ENCODE measurements at regions not wholly inside any gene's neighbourhood (a gene's known extent, or its start where the extent isn't known, plus 50 kb on each side); places are given as distances from the start of the nearest gene placed in this dataset.

GRCh38 chr7:79716329-79716728 lies 262.9 kb upstream of the MAGI2 start:
- DNase-seq (ENCODE audit: low spot score): no peak

GRCh38 chr7:79714081-79714480 lies 260.6 kb upstream of the MAGI2 start:
- DNase-seq (ENCODE audit: low spot score): no peak

- DNase-seq (ENCODE audit: low spot score): no peak
These were observed 259.8 kb upstream of the MAGI2 start for GRCh38 chr7:79713276-79713675.

- no peak for DNase-seq (ENCODE audit: low spot score)
These were observed 258.2 kb upstream of the MAGI2 start for GRCh38 chr7:79711660-79712059.

GRCh38 chr7:79709574-79710409 lies 256.3 kb upstream of the MAGI2 start:
- DNase-seq (ENCODE audit: low spot score): no peak

GRCh38 chr7:79702116-79702515 lies 248.6 kb upstream of the MAGI2 start:
- no peak for DNase-seq (ENCODE audit: low spot score)

- DNase-seq (ENCODE audit: low spot score): no peak
These were observed 238.5 kb upstream of the MAGI2 start for GRCh38 chr7:79692015-79692414.

GRCh38 chr7:79691074-79691473 lies 237.6 kb upstream of the MAGI2 start:
- no peak for DNase-seq (ENCODE audit: low spot score)

- DNase-seq (ENCODE audit: low spot score): no peak
These were observed 230.9 kb upstream of the MAGI2 start for GRCh38 chr7:79684384-79684783.

GRCh38 chr7:79683916-79684315 lies 230.4 kb upstream of the MAGI2 start:
- no peak for DNase-seq (ENCODE audit: low spot score)

GRCh38 chr7:79683185-79683890 lies 229.9 kb upstream of the MAGI2 start:
- no peak for DNase-seq (ENCODE audit: low spot score)

- DNase-seq (ENCODE audit: low spot score): no peak
These were observed 228.0 kb upstream of the MAGI2 start for GRCh38 chr7:79681454-79681853.

GRCh38 chr7:79673969-79674368 lies 220.5 kb upstream of the MAGI2 start:
- no peak for DNase-seq (ENCODE audit: low spot score)

GRCh38 chr7:79673421-79673820 lies 220.0 kb upstream of the MAGI2 start:
- no peak for DNase-seq (ENCODE audit: low spot score)

GRCh38 chr7:79668292-79668691 lies 214.8 kb upstream of the MAGI2 start:
- DNase-seq (ENCODE audit: low spot score): no peak

GRCh38 chr7:79666472-79666871 lies 213.0 kb upstream of the MAGI2 start:
- no peak for DNase-seq (ENCODE audit: low spot score)

GRCh38 chr7:79664884-79665676 lies 211.6 kb upstream of the MAGI2 start:
- DNase-seq (ENCODE audit: low spot score): no peak

GRCh38 chr7:79658304-79658703 lies 204.8 kb upstream of the MAGI2 start:
- no peak for DNase-seq (ENCODE audit: low spot score)

- no peak for DNase-seq (ENCODE audit: low spot score)
These were observed 199.7 kb upstream of the MAGI2 start for GRCh38 chr7:79653136-79653631.

- DNase-seq (ENCODE audit: low spot score): no peak
These were observed 199.2 kb upstream of the MAGI2 start for GRCh38 chr7:79652619-79653018.

- DNase-seq (ENCODE audit: low spot score): no peak
These were observed 194.2 kb upstream of the MAGI2 start for GRCh38 chr7:79647711-79648110.

- no peak for DNase-seq (ENCODE audit: low spot score)
These were observed 192.8 kb upstream of the MAGI2 start for GRCh38 chr7:79646278-79646677.

GRCh38 chr7:79636849-79637248 lies 183.4 kb upstream of the MAGI2 start:
- no peak for DNase-seq (ENCODE audit: low spot score)
